PC-3 (cell line): ENCODE measurements at regions not wholly inside any gene's neighbourhood (a gene's known extent, or its start where the extent isn't known, plus 50 kb on each side); places are given as distances from the start of the nearest gene placed in this dataset.
"Not testable (repeated sequence)": the region's sequence is repeated elsewhere in the genome, so short reads cannot be mapped to it uniquely, and the experiment has no call there.

Experiments
- ATAC-seq: fragments of 200-7000 bp; cut with Tn5 transposase; 2 replicates; pipeline ENCODE4 v1.9.1; 2020; ENCODE audit warnings: mild to moderate bottlenecking, moderate library complexity
- BruUV-seq: library from RNA; stranded (reverse); fragments of 400-500 nt; replicated peaks from 2 replicates; lab custom pipeline; 2021; lab: Mats Ljungman, UMichigan
- CTCF ChIA-PET: fragments of 300-600 bp; sonication (Branson Sonifier 250); formaldehyde crosslinking; loops from one replicate; lab custom pipeline; 2022; ENCODE audit warnings: antibody characterized with exemption; lab: Charles Lee
- POLR2A ChIA-PET: fragments of 300-600 bp; sonication (Branson Sonifier 250); formaldehyde crosslinking; loops from one replicate; lab custom pipeline; 2022; ENCODE audit warnings: antibody characterized with exemption; ENCODE audit not compliant: unreplicated experiment; lab: Charles Lee
- DNase-seq: peaks from one replicate; pipeline ENCODE4 v3.0.0-alpha.2; 2015
- H2AFZ ChIP-seq: fragments of 300-600 bp; sonication (generic); 2 replicates; pipeline ENCODE4 v1.6.0; 2016; ENCODE audit warnings: antibody characterized with exemption, low read length
- H3F3A ChIP-seq: fragments of 300-600 bp; sonication (generic); one replicate; pipeline ENCODE4 v1.6.0; 2017; ENCODE audit warnings: antibody characterized with exemption, low read length, control low read depth, mild to moderate bottlenecking; ENCODE audit not compliant: unreplicated experiment
- H3K27ac ChIP-seq: fragments of 300-600 bp; sonication (generic); 2 replicates; pipeline ENCODE4 v1.5.1; 2016; ENCODE audit warnings: mild to moderate bottlenecking, low read length
- H3K27me3 ChIP-seq: fragments of 300-600 bp; sonication (generic); 2 replicates; pipeline ENCODE4 v1.6.1; 2016; ENCODE audit warnings: low read length, mixed read lengths
- H3K36me3 ChIP-seq: fragments of 300-600 bp; sonication (generic); 2 replicates; pipeline ENCODE4 v1.6.1; 2016; ENCODE audit warnings: low read depth, mixed run types, low read length, mixed read lengths
- H3K4me1 ChIP-seq: fragments of 300-600 bp; sonication (generic); 2 replicates; pipeline ENCODE4 v1.5.1; 2016; ENCODE audit warnings: low read length; ENCODE audit not compliant: insufficient read depth
- H3K4me2 ChIP-seq: fragments of 300-600 bp; sonication (generic); 2 replicates; pipeline ENCODE4 v1.6.0; 2016; ENCODE audit warnings: low read length
- H3K4me3 ChIP-seq: fragments of 300-600 bp; sonication (generic); 2 replicates; pipeline ENCODE4 v1.5.1; 2016; ENCODE audit warnings: mild to moderate bottlenecking, low read length, mixed read lengths
- H3K79me2 ChIP-seq: fragments of 300-600 bp; sonication (generic); 2 replicates; pipeline ENCODE4 v1.6.1; 2017; ENCODE audit warnings: low read length, mixed read lengths
- H3K9ac ChIP-seq: fragments of 300-600 bp; sonication (generic); 2 replicates; pipeline ENCODE4 v1.6.0; 2016; ENCODE audit warnings: mild to moderate bottlenecking, low read length
- H3K9me2 ChIP-seq: fragments of 300-600 bp; sonication (generic); replicated peaks from 2 replicates; pipeline ENCODE4 v1.6.1; 2016; ENCODE audit warnings: mixed run types, low read length, mixed read lengths
- H3K9me3 ChIP-seq: fragments of 300-600 bp; sonication (generic); 2 replicates; pipeline ENCODE4 v1.6.1; 2016; ENCODE audit warnings: low read length, mixed read lengths
- H4K20me1 ChIP-seq: fragments of 300-600 bp; sonication (generic); 2 replicates; pipeline ENCODE4 v1.6.1; 2016; ENCODE audit warnings: low read length, mixed read lengths
- CTCF ChIP-seq: fragments of 300-600 bp; sonication (generic); conservative IDR thresholded peaks from 2 replicates; pipeline ENCODE4 v1.5.1; 2017; ENCODE audit warnings: antibody characterized with exemption, low read depth, mild to moderate bottlenecking, low read length
- EZH2 ChIP-seq: fragments of 300-600 bp; sonication (generic); IDR thresholded peaks from one replicate; pipeline ENCODE4 v1.6.1; 2017; ENCODE audit warnings: antibody characterized with exemption, mild to moderate bottlenecking, low read length; ENCODE audit not compliant: unreplicated experiment
- EZH2phosphoT487 ChIP-seq: fragments of 300-600 bp; sonication (generic); IDR thresholded peaks from 2 replicates; pipeline ENCODE4 v1.6.1; 2018; ENCODE audit warnings: mild to moderate bottlenecking, antibody characterized with exemption, low read length, borderline replicate concordance
- intact Hi-C: fragments of 100-400 bp; cut with micrococcal nuclease; formaldehyde crosslinking; loops from 2 replicates; pipeline ENCODE4 v1.9.0; 2023

- H3K79me2 ChIP-seq, result no peaks in the 10 kb centered on the region
- H3K9me2 ChIP-seq, result no peaks in the 10 kb centered on the region
- no peak overlapping the region for H2AFZ ChIP-seq
- ATAC-seq, result no peak
- peaks cover 6% of the 10 kb centered on the region; the same call in 1 of the 2 replicates for H3K9me3 ChIP-seq
- ChIA-PET POLR2A (interaction anchor here (0.6 kb wide), 1 partner anchor 433 kb away, joined by 3 read pairs; no protein-coding TSS in a partner anchor), CTCF (no interaction called here)
- TF ChIP-seq EZH2, result no peak
- TF ChIP-seq CTCF, result no peak
- TF ChIP-seq EZH2phosphoT487, result no peak
- intact Hi-C loops, result no loop called here
- H3K4me3 ChIP-seq, result no peak overlapping the region
- H3K27me3 ChIP-seq, result no peaks in the 10 kb centered on the region
- H3K9ac ChIP-seq, result no peak overlapping the region
- no peaks in the 10 kb centered on the region for H3K4me1 ChIP-seq
- H4K20me1 ChIP-seq, result no peaks in the 10 kb centered on the region
- H3K36me3 ChIP-seq, result no peaks in the 10 kb centered on the region
- H3F3A ChIP-seq, result no peaks in the 10 kb centered on the region
- H3K27ac ChIP-seq, result no peak overlapping the region
- H3K4me2 ChIP-seq, result no peak overlapping the region
- DNase-seq, result no peak
- no TSS peak for BruUV-seq
Observed at GRCh38 chr5:91243286-91243685, 139.8 kb downstream of the ARRDC3 start.

- H3K79me2 ChIP-seq, DNase-seq, CTCF ChIA-PET: not testable (repeated sequence)
Observed at GRCh38 chr5:91241460-91241859, 141.7 kb downstream of the ARRDC3 start.

GRCh38 chr5:91240175-91240574, 142.9 kb downstream of the ARRDC3 start:
- no peaks in the 10 kb centered on the region for H3F3A ChIP-seq
- no peak overlapping the region for H3K9ac ChIP-seq
- no peaks in the 10 kb centered on the region for H3K9me2 ChIP-seq
- intact Hi-C loops, result no loop called here
- H3K27ac ChIP-seq, result no peak overlapping the region
- POLR2A ChIA-PET, result interaction anchor here (0.6 kb wide), 1 partner anchor 28 kb away, joined by 4 read pairs; no protein-coding TSS in a partner anchor
- no peak overlapping the region for H3K4me2 ChIP-seq
- no peaks in the 10 kb centered on the region for H3K4me1 ChIP-seq
- TF ChIP-seq CTCF (no peak), EZH2phosphoT487 (no peak)
- no peaks in the 10 kb centered on the region for H3K36me3 ChIP-seq
- ATAC-seq (no peak), DNase-seq (no peak)
- no peak overlapping the region for H2AFZ ChIP-seq
- H3K4me3 ChIP-seq, result no peak overlapping the region
- H3K9me3 ChIP-seq, result peaks cover 6% of the 10 kb centered on the region; the same call in 1 of the 2 replicates
- no peaks in the 10 kb centered on the region for H3K79me2 ChIP-seq
- H3K27me3 ChIP-seq, result no peaks in the 10 kb centered on the region
- no TSS peak for BruUV-seq
- no peaks in the 10 kb centered on the region for H4K20me1 ChIP-seq
- CTCF ChIA-PET, result no interaction called here

More at GRCh38 chr5:91241460-91241859, 141.7 kb downstream of the ARRDC3 start:
- H3K27ac ChIP-seq, H3K36me3 ChIP-seq, H3K9me3 ChIP-seq, intact Hi-C loops, ATAC-seq, H4K20me1 ChIP-seq, H3K4me3 ChIP-seq, POLR2A ChIA-PET, H3F3A ChIP-seq, H3K9me2 ChIP-seq, H2AFZ ChIP-seq, H3K9ac ChIP-seq, BruUV-seq, H3K27me3 ChIP-seq, H3K4me1 ChIP-seq, H3K4me2 ChIP-seq: not testable (repeated sequence)
